GM21515 (cell line): ENCODE measurements at regions not wholly inside any gene's neighbourhood (a gene's known extent, or its start where the extent isn't known, plus 50 kb on each side); places are given as distances from the start of the nearest gene placed in this dataset.
"Not testable (repeated sequence)": the region's sequence is repeated elsewhere in the genome, so short reads cannot be mapped to it uniquely, and the experiment has no call there.

Experiments
- ATAC-seq: cut with Tn5 transposase; IDR thresholded peaks from one replicate; pipeline ENCODE4 v1.9.1; 2021; ENCODE audit not compliant: unreplicated experiment

GRCh38 chr10:117458571-117458970 lies 83.3 kb upstream of the PDZD8 start:
- no peak for ATAC-seq

DNA sequence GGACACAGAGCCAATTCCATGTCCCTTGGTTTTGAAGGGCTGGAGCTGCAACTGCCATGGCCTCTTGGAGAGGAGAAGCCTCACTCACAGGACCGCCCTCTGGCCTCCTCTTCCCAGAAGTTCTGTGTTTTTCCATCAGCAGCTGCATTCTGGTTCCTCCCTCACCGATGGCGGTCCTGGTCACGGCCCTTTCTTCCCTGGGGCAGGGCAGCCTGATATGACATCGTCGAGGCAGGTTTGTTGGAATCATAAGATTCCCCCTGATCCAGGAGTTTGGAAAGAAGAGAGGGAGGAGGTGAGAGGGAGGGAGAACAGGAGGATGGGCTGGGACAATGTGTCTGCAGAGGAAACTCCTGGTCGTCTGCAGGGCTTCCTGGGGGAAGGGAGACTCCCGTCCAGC lies 82.7 kb upstream of the PDZD8 start:
- ATAC-seq = no peak

DNA sequence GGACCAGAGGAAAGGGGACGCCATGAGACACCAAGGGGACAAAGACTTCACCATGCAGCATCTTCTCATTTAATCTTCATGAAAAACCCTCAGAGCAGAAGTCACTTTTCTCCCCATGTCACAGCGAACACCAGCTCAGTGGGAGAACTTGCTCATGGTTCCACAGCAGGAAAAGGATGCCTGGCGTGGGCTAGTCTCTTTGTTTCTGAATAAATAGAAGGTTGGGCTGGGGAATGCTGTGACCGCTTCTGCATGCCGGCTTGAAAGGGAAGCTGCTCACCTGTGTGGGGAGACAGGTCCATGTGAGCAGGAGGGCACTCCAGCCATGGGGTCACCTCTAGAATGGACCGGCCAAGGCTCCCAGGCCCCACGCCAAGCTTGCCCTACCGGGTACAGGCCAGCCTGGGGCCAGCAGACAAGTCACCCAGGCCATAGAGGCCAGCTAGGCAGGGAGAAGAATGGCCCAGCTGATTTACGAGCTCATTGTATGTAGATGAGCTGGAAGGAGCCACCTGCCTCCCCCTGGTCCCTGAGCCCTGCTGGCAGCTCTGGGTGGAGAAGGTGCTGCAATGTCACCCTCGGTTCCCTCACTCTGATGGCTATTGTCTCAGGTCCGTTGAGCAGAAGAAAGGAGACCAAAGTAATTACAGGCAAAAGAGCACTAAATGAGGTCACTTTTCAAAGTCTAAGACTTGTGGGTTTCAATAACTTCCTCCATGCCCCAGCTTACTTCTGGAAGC lies 82.0 kb upstream of the PDZD8 start:
- ATAC-seq = no peak

GRCh38 chr10:117455346-117455745 lies 80.1 kb upstream of the PDZD8 start:
- no peak for ATAC-seq

DNA sequence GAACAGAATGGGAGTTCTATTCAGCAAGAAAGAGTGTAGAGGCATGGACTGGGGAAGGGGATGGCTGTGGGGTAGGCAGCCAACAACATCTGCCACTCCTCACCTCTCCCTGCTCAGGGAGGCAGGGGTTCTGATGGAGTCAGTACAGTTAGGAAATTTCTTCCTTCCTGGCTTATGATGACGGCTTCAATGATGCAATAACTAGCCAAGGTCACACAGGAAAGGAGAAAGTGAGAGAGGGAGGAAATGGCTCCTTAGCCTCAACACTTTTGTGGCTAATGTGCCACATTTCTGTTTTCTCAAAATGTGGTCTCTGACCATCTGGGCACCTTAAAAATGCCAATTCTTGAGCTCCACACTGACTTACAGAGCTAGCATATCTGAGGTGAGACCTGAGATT lies 79.3 kb upstream of the PDZD8 start:
- no peak for ATAC-seq

DNA sequence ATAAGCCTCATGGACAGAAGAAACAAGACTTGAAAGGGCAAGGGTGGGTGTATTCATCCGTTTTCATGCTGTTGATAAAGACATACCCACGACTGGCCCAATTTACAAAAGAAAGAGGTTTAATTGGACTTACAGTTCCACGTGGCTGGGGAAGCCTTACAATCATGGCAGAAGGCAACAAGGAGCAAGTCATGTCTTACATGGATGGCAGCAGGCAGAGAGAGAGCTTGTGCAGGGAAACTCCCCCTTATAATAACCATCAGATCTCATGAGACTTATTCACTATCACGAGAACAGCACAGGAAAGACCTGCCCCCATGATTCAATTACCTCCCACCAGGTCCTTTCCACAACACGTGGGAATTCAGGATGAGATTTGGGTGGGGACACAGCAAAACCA lies 78.2 kb upstream of the PDZD8 start:
- ATAC-seq = not testable (repeated sequence)

DNA sequence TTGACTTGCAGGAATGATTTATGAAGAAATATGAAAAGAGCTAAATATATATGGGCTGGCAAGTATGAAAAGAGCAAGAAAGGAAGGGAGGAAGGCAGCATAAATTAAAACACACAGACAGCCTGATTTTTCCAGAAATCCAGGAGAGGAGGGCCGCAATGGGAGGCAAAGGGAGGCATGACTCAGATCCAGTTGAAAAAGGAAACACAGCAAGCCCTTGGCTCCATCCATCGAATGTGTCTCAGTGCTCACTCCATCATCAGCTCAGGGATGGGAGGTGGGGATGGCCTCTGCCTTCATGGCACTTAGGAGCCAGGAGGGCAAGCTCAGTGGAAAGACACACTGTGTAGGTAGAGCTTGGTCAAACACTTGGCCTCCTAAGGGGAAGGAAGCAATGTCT lies 75.7 kb upstream of the PDZD8 start:
- ATAC-seq = no peak

DNA sequence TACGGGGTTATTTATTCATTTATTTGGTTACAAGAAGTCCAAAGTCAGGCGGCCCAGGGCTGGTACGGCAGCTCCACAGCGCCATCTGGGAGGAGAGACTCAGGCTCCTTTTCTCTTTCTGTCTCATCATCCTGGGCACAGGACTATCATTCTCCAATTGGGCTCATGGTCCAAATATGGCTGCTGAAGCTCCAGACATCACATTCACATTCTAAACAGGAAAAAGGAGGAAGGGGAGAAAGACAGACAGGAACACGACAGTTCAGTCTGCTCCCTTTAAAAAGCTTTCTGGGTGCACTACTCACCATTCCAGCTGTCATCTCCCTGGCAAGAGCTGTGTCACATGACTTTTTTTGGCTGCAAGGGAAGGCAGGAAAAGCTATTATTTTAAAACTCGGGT lies 74.4 kb upstream of the PDZD8 start:
- no peak for ATAC-seq

GRCh38 chr10:117448802-117449201 lies 73.6 kb upstream of the PDZD8 start:
- no peak for ATAC-seq

- no peak for ATAC-seq
Measured at GRCh38 chr10:117445992-117446391, 70.8 kb upstream of the PDZD8 start.

GRCh38 chr10:117444497-117445040 lies 69.3 kb upstream of the PDZD8 start:
- ATAC-seq = no peak

- no peak for ATAC-seq
Measured at GRCh38 chr10:117443686-117444041, 68.4 kb upstream of the PDZD8 start.

GRCh38 chr10:117442944-117443685 lies 67.9 kb upstream of the PDZD8 start:
- peak; percentile 67 for ATAC-seq

- no peak for ATAC-seq
Measured at GRCh38 chr10:117442521-117442920, 67.3 kb upstream of the PDZD8 start.

GRCh38 chr10:117441812-117442443 lies 66.7 kb upstream of the PDZD8 start:
- no peak for ATAC-seq

- no peak for ATAC-seq
Measured at GRCh38 chr10:117441361-117441760, 66.1 kb upstream of the PDZD8 start.

- no peak for ATAC-seq
Measured at GRCh38 chr10:117439243-117439912, 64.1 kb upstream of the PDZD8 start.

DNA sequence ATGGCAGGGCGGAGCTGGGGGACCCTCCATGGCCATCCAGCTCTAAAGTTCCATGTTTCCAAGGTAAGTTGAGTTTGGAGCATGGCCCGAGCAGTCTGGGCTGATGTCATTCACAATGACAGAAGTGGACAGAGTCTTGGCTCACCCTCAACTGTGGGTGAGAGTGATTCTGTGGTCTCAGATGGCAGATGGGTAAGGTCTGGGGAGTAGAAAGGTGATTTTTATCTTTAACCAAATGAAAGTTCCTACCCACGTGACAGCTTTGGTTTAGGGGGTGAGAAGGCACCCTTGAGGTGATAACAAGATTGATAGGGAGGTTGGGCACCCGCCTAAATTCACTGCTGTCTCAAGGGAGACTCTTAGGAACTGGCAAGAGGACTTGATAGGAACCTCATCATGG lies 57.6 kb upstream of the PDZD8 start:
- no peak for ATAC-seq

- ATAC-seq = no peak
Measured at GRCh38 chr10:117431160-117431559, 55.9 kb upstream of the PDZD8 start.

DNA sequence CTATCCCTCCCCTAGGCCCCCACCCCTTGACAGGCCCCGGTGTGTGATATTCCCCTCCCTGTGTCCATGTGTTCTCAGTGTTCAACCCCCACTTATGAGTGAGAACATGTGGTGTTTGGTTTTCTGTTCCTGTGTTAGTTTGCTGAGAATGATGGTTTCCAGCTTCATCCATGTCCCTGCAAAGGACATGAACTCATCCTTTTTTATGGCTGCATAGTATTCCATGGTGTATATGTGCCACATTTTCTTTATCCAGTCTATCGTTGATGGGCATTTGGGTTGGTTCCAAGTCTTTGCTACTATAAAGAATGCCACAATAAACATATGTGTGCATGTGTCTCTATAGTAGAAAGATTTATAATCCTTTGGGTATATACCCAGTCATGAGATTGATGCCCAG lies 55.3 kb upstream of the PDZD8 start:
- not testable (repeated sequence) for ATAC-seq

DNA sequence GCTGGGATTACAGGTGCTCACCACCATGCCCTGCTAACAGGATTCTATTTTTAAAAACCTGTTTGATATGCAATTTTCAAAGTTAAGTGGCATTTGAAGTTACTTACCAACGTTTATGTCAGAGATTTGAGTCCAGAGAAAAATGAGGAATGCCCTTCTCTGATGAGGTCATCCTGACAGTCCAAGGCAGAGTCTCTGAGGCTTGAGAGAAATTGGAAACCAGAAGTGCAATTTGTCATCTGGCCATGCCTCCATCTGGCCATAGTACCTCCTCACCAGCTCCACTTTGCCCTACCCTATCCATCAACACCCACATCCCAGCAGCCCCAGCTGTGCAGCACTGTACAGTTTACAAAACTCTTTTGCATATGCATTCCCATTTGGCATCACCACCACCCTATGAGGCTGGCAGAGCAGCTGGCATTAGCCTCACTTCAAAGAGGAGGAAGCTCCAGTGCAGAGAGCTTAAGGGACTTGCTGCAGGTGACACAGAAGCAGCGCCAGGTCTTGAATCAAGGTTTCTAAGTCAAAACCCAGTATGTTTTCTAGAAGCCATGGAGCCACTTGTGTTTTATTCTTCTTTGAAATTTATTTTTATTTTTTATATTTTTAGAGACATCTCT lies 54.5 kb upstream of the PDZD8 start:
- no peak for ATAC-seq
